Liver (tissue), 8 donors: ENCODE measurements at regions not wholly inside any gene's neighbourhood (a gene's known extent, or its start where the extent isn't known, plus 50 kb on each side); places are given as distances from the start of the nearest gene placed in this dataset.

Experiments used
- DNase-seq: peaks from one replicate; pipeline ENCODE4 v3.0.0-alpha.2; 2017; ENCODE audit warnings: low spot score
- H3K27ac ChIP-seq, 2 donors: one replicate each; pipeline ENCODE4 v1.7.0; 2013; ENCODE audit warnings: inconsistent platforms in 2 of 2, low read length in 2 of 2, control low read depth in 1 of 2, low read depth in 1 of 2, mild to moderate bottlenecking in 1 of 2
- H3K27me3 ChIP-seq, 4 donors: one replicate each; pipeline versions ENCODE4 v1.6.1 to v1.7.0; 2013; ENCODE audit warnings: low read length in 3 of 4, inconsistent platforms in 1 of 4, mild to moderate bottlenecking in 1 of 4, moderate library complexity in 1 of 4; ENCODE audit not compliant: control insufficient read depth in 4 of 4, insufficient read depth in 4 of 4
- H3K36me3 ChIP-seq, 4 donors: one replicate each; pipeline versions ENCODE4 v1.6.1 to v1.7.0; 2013; ENCODE audit warnings: low read length in 3 of 4, mild to moderate bottlenecking in 3 of 4, low read depth in 1 of 4, moderate library complexity in 1 of 4; ENCODE audit not compliant: control insufficient read depth in 4 of 4, insufficient read depth in 3 of 4
- H3K4me1 ChIP-seq, 4 donors: one replicate each; pipeline versions ENCODE4 v1.6.1 to v1.7.0; 2013; ENCODE audit warnings: low read length in 3 of 4, mild to moderate bottlenecking in 3 of 4, moderate library complexity in 1 of 4; ENCODE audit not compliant: control insufficient read depth in 4 of 4, insufficient read depth in 4 of 4
- H3K4me3 ChIP-seq, 3 donors: one replicate each; pipeline versions ENCODE4 v1.6.1 to v1.7.0; 2013; ENCODE audit warnings: low read length in 3 of 3, control low read depth in 1 of 3, low read depth in 1 of 3, mild to moderate bottlenecking in 1 of 3
- H3K9ac ChIP-seq, 2 donors: one replicate each; pipeline ENCODE4 v1.7.0; 2013; ENCODE audit warnings: low read length in 2 of 2, mild to moderate bottlenecking in 2 of 2, moderate library complexity in 2 of 2, control low read depth in 1 of 2, low read depth in 1 of 2
- H3K9me3 ChIP-seq, 4 donors: one replicate each; pipeline versions ENCODE4 v1.6.1 to v1.7.0; 2013; ENCODE audit warnings: low read length in 3 of 4; ENCODE audit not compliant: control insufficient read depth in 4 of 4
- EGR1 ChIP-seq, 2 donors: IDR thresholded peaks; 2 replicates each; pipeline ENCODE4 v1.6.1; 2016 to 2018; ENCODE audit warnings: antibody characterized with exemption in 2 of 2, low read depth in 2 of 2
- FOXA1 ChIP-seq: IDR thresholded peaks from 2 replicates; pipeline ENCODE4 v1.6.1; 2016; ENCODE audit warnings: antibody characterized with exemption
- FOXA2 ChIP-seq: IDR thresholded peaks from 2 replicates; pipeline ENCODE4 v1.6.1; 2016; ENCODE audit warnings: antibody characterized with exemption
- GABPA ChIP-seq, 2 donors: IDR thresholded peaks in 1 of 2; conservative IDR thresholded peaks in 1 of 2; 2 replicates each; pipeline ENCODE4 v1.6.1; 2016; ENCODE audit warnings: antibody characterized with exemption in 2 of 2, mild to moderate bottlenecking in 1 of 2, moderate library complexity in 1 of 2
- HNF4A ChIP-seq, 2 donors: conservative IDR thresholded peaks; 2 replicates each; pipeline ENCODE4 v1.6.1; 2016; ENCODE audit warnings: antibody characterized with exemption in 2 of 2, mild to moderate bottlenecking in 2 of 2
- HNF4G ChIP-seq: IDR thresholded peaks from 2 replicates; pipeline ENCODE4 v1.6.1; 2016; ENCODE audit warnings: antibody characterized with exemption
- JUND ChIP-seq, 2 donors: IDR thresholded peaks; 2 replicates each; pipeline ENCODE4 v1.6.1; 2016; ENCODE audit warnings: antibody characterized with exemption in 2 of 2
- MAX ChIP-seq: IDR thresholded peaks from 2 replicates; pipeline ENCODE4 v1.6.1; 2016; ENCODE audit warnings: antibody characterized with exemption
- NR2F2 ChIP-seq: IDR thresholded peaks from 2 replicates; pipeline ENCODE4 v1.6.1; 2016; ENCODE audit warnings: antibody characterized with exemption
- RAD21 ChIP-seq, 2 donors: IDR thresholded peaks; 2 replicates each; pipeline ENCODE4 v1.6.1; 2016; ENCODE audit warnings: antibody characterized with exemption in 2 of 2, mild to moderate bottlenecking in 2 of 2
- RXRA ChIP-seq, 2 donors: IDR thresholded peaks; 2 replicates each; pipeline ENCODE4 v1.6.1; 2017 to 2018; ENCODE audit warnings: antibody characterized with exemption in 2 of 2, mild to moderate bottlenecking in 1 of 2
- SP1 ChIP-seq: IDR thresholded peaks from 2 replicates; pipeline ENCODE4 v1.6.1; 2018; ENCODE audit warnings: antibody characterized with exemption, mild to moderate bottlenecking
- TAF1 ChIP-seq: conservative IDR thresholded peaks from 2 replicates; pipeline ENCODE4 v1.6.1; 2016; ENCODE audit warnings: antibody characterized with exemption, mild to moderate bottlenecking
- YY1 ChIP-seq: IDR thresholded peaks from 2 replicates; pipeline ENCODE4 v1.6.1; 2016; ENCODE audit warnings: antibody characterized with exemption, mild to moderate bottlenecking
- WGBS: extraction: QIAGEN DNeasy Blood & Tissue Kit; methylation state at CpG from one replicate; pipeline ENCODE4 v1.1.7; 2013; 5-methylcytosine and 5-hydroxymethylcytosine counted together
- TF ChIP-seq, protein P1 (sequence below): IDR thresholded peaks from 2 replicates; pipeline ENCODE4 v1.6.1; 2016; ENCODE audit warnings: antibody characterized with exemption
- TF ChIP-seq, protein P2 (sequence below): IDR thresholded peaks from 2 replicates; pipeline ENCODE4 v1.6.1; 2016; ENCODE audit warnings: antibody characterized with exemption, mild to moderate bottlenecking
- TF ChIP-seq, protein P3 (sequence below): IDR thresholded peaks from 2 replicates; pipeline ENCODE4 v1.6.1; 2016; ENCODE audit warnings: antibody characterized with exemption
- TF ChIP-seq, protein P4 (sequence below): fragments of 150-350 bp; IDR thresholded peaks from 2 replicates; pipeline ENCODE4 v1.5.1; 2017; ENCODE audit warnings: improper control_type of control experiment, low read depth, low read length; ENCODE audit not compliant: missing input control
- donor health status: healthy.
- donor health status: healthy.
- donor health status: healthy.
- donor health status: healthy.
- donor health status: healthy.

DNA sequence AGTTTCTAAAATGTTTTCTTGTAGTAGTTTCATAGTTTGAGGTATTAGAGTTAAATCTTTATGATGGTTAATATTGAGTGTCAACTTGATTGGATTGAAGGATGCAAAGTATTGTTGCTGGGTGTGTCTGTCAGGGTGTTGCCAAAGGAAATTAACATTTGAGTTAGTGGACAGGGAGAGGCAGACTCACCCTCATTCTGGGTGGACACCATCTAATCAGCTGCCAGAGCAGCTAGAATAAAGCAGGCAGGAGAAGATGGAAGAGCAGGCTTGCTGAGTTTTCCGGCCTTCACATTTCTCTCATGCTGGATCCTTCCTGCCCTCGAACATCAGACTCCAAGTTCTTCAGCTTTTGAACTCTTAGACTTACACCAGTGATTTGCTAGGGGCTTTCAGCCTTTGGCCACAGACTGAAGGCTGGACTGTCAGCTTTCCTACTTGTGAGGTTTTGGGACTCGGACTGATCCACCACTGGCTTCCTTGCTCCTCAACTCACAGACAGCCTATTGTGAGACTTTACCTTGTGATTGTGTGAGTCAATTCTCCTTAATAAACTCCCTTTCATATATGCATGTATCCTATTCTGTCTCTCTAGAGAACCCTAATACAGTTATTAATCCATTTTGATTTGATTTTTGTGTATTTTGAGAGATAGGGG, 56.8 kb upstream of the STK39 start:
- TF ChIP-seq EGR1 (IDR thresholded peaks at IDR 0.05; ENCODE audit: low read depth in 2 of 2) (no peak), SP1 (no peak), FOXA2 (no peak), HNF4G (no peak), NR2F2 (no peak), FOXA1 (no peak), RAD21 (IDR thresholded peaks at IDR 0.05) (no peak), YY1 (no peak), TAF1 (no peak), RXRA (IDR thresholded peaks at IDR 0.05) (no peak), GABPA (IDR thresholded peaks at IDR 0.05 in 1 of 2, conservative IDR thresholded peaks at IDR 0.05 in 1 of 2) (no peak), HNF4A (conservative IDR thresholded peaks at IDR 0.05) (no peak), JUND (IDR thresholded peaks at IDR 0.05) (no peak), MAX (no peak)
- TF ChIP-seq, protein P1, sequence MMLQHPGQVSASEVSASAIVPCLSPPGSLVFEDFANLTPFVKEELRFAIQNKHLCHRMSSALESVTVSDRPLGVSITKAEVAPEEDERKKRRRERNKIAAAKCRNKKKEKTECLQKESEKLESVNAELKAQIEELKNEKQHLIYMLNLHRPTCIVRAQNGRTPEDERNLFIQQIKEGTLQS: no peak
- TF ChIP-seq, protein P2, sequence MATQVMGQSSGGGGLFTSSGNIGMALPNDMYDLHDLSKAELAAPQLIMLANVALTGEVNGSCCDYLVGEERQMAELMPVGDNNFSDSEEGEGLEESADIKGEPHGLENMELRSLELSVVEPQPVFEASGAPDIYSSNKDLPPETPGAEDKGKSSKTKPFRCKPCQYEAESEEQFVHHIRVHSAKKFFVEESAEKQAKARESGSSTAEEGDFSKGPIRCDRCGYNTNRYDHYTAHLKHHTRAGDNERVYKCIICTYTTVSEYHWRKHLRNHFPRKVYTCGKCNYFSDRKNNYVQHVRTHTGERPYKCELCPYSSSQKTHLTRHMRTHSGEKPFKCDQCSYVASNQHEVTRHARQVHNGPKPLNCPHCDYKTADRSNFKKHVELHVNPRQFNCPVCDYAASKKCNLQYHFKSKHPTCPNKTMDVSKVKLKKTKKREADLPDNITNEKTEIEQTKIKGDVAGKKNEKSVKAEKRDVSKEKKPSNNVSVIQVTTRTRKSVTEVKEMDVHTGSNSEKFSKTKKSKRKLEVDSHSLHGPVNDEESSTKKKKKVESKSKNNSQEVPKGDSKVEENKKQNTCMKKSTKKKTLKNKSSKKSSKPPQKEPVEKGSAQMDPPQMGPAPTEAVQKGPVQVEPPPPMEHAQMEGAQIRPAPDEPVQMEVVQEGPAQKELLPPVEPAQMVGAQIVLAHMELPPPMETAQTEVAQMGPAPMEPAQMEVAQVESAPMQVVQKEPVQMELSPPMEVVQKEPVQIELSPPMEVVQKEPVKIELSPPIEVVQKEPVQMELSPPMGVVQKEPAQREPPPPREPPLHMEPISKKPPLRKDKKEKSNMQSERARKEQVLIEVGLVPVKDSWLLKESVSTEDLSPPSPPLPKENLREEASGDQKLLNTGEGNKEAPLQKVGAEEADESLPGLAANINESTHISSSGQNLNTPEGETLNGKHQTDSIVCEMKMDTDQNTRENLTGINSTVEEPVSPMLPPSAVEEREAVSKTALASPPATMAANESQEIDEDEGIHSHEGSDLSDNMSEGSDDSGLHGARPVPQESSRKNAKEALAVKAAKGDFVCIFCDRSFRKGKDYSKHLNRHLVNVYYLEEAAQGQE: no peak
- TF ChIP-seq, protein P3, sequence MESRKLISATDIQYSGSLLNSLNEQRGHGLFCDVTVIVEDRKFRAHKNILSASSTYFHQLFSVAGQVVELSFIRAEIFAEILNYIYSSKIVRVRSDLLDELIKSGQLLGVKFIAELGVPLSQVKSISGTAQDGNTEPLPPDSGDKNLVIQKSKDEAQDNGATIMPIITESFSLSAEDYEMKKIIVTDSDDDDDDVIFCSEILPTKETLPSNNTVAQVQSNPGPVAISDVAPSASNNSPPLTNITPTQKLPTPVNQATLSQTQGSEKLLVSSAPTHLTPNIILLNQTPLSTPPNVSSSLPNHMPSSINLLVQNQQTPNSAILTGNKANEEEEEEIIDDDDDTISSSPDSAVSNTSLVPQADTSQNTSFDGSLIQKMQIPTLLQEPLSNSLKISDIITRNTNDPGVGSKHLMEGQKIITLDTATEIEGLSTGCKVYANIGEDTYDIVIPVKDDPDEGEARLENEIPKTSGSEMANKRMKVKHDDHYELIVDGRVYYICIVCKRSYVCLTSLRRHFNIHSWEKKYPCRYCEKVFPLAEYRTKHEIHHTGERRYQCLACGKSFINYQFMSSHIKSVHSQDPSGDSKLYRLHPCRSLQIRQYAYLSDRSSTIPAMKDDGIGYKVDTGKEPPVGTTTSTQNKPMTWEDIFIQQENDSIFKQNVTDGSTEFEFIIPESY: no peak
- TF ChIP-seq, protein P4, sequence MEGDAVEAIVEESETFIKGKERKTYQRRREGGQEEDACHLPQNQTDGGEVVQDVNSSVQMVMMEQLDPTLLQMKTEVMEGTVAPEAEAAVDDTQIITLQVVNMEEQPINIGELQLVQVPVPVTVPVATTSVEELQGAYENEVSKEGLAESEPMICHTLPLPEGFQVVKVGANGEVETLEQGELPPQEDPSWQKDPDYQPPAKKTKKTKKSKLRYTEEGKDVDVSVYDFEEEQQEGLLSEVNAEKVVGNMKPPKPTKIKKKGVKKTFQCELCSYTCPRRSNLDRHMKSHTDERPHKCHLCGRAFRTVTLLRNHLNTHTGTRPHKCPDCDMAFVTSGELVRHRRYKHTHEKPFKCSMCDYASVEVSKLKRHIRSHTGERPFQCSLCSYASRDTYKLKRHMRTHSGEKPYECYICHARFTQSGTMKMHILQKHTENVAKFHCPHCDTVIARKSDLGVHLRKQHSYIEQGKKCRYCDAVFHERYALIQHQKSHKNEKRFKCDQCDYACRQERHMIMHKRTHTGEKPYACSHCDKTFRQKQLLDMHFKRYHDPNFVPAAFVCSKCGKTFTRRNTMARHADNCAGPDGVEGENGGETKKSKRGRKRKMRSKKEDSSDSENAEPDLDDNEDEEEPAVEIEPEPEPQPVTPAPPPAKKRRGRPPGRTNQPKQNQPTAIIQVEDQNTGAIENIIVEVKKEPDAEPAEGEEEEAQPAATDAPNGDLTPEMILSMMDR: no peak
- Histone ChIP-seq H3K4me1 (no peaks in the 10 kb centered on the region), H3K4me3 (no peak overlapping the region), H3K9ac (no peak overlapping the region), H3K9me3 (no peaks in the 10 kb centered on the region), H3K27ac (no peak overlapping the region), H3K36me3 (no peaks in the 10 kb centered on the region), H3K27me3 (no peaks in the 10 kb centered on the region)
- WGBS: 97% methylated on average over 3 of the region's 3 CpGs
- DNase-seq: no peak
